ENCODE measurements at regions not wholly inside any gene's neighbourhood (a gene's known extent, or its start where the extent isn't known, plus 50 kb on each side); places are given as distances from the start of the nearest gene placed in this dataset.

GRCh38 chr10:93199191-93199751 lies 125.6 kb downstream of the CYP26A1 start:
- peak overlapping the region; percentile 25 to 65 (median 42) for H3K4me3 ChIP-seq
- H3K36me3 ChIP-seq, result no peaks in the 10 kb centered on the region
- peak overlapping the region; percentile 64 to 77 for H3K27ac ChIP-seq
- intact Hi-C loops (cut with DNase I; ENCODE audit: low total_unique reads), result no loop called here
- no peak for TF ChIP-seq POLR2A (IDR thresholded peaks at IDR 0.05)
- no peak for TF ChIP-seq CTCF (IDR thresholded peaks at IDR 0.05)
- TF ChIP-seq POLR2AphosphoS5 (IDR thresholded peaks at IDR 0.05), result peak in 1 of 3 donors; percentile 41
- DNase-seq (ENCODE audit: low spot score in 2 of 2), result peak in 1 of 2 donors; percentile 73
- no peaks in the 10 kb centered on the region for H3K4me1 ChIP-seq
- H3K27me3 ChIP-seq, result no peaks in the 10 kb centered on the region
- H3K9me3 ChIP-seq, result no peaks in the 10 kb centered on the region

- H3K27ac ChIP-seq, result no peak overlapping the region
- no peaks in the 10 kb centered on the region for H3K4me1 ChIP-seq
- H3K9me3 ChIP-seq, result no peaks in the 10 kb centered on the region
- no peak for DNase-seq (ENCODE audit: low spot score in 2 of 2)
- H3K4me3 ChIP-seq, result no peak overlapping the region
- no peak for TF ChIP-seq CTCF (IDR thresholded peaks at IDR 0.05)
- intact Hi-C loops (cut with DNase I; ENCODE audit: low total_unique reads), result no loop called here
- no peaks in the 10 kb centered on the region for H3K36me3 ChIP-seq
- no peaks in the 10 kb centered on the region for H3K27me3 ChIP-seq
These were observed 131.1 kb downstream of the CYP26A1 start for GRCh38 chr10:93204494-93205485.

GRCh38 chr10:93206652-93207051 lies 133.0 kb downstream of the CYP26A1 start:
- H3K9me3 ChIP-seq, result no peaks in the 10 kb centered on the region
- no peaks in the 10 kb centered on the region for H3K27me3 ChIP-seq
- intact Hi-C loops (cut with DNase I; ENCODE audit: low total_unique reads), result no loop called here
- no peaks in the 10 kb centered on the region for H3K4me1 ChIP-seq
- DNase-seq (ENCODE audit: low spot score in 2 of 2), result no peak
- TF ChIP-seq POLR2A (IDR thresholded peaks at IDR 0.05), result no peak
- TF ChIP-seq CTCF (IDR thresholded peaks at IDR 0.05), result no peak
- no peak for TF ChIP-seq POLR2AphosphoS5 (IDR thresholded peaks at IDR 0.05)
- no peaks in the 10 kb centered on the region for H3K36me3 ChIP-seq
- no peak overlapping the region for H3K27ac ChIP-seq
- no peak overlapping the region for H3K4me3 ChIP-seq

GRCh38 chr10:93208717-93209464 lies 135.2 kb downstream of the CYP26A1 start:
- no peak overlapping the region for H3K4me3 ChIP-seq

More at GRCh38 chr10:93208717-93209464, 135.2 kb downstream of the CYP26A1 start:
- no peak overlapping the region for H3K27ac ChIP-seq
- no peaks in the 10 kb centered on the region for H3K4me1 ChIP-seq
- TF ChIP-seq CTCF (IDR thresholded peaks at IDR 0.05), result no peak
- no peak for TF ChIP-seq POLR2A (IDR thresholded peaks at IDR 0.05)
- TF ChIP-seq POLR2AphosphoS5 (IDR thresholded peaks at IDR 0.05), result no peak
- H3K36me3 ChIP-seq, result no peaks in the 10 kb centered on the region
- intact Hi-C loops (cut with DNase I; ENCODE audit: low total_unique reads), result no loop called here
- H3K27me3 ChIP-seq, result no peaks in the 10 kb centered on the region
- H3K9me3 ChIP-seq, result no peaks in the 10 kb centered on the region
- DNase-seq (ENCODE audit: low spot score in 2 of 2), result peak; percentile 56 to 60

All from breast epithelium (tissue), 4 donors.